ENCODE measurements at regions not wholly inside any gene's neighbourhood (a gene's known extent, or its start where the extent isn't known, plus 50 kb on each side); places are given as distances from the start of the nearest gene placed in this dataset.
A peak's percentile ranks its signal among the peaks of the same experiment; 100 is the strongest.
"Not testable (repeated sequence)": the region's sequence is repeated elsewhere in the genome, so short reads cannot be mapped to it uniquely, and the experiment has no call there.

DNA sequence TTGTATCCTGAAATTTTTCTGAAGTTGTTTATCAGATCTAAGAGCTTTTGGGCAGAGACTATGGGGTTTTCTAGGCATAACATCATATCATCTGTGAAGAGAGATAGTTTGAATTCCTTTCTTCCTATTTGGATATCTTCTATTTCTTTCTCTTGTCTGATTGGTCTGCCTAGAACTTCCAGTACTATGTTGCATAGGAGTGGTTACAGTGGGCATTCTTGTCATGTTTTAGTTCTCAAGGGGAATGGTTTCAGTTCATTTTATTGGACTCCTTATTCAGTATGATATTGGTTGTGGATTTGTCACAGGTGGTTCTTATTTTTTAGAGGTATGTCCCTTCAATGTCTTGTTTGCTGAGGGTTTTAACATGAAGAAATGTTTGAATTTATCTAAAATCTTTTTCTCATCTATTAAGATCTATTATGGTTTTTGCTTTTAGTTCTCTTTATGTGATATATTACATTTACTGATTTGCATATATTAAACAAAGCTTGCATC, 286.6 kb upstream of the C1QTNF3 start:
- peak; percentile 52 for DNase-seq

DNA sequence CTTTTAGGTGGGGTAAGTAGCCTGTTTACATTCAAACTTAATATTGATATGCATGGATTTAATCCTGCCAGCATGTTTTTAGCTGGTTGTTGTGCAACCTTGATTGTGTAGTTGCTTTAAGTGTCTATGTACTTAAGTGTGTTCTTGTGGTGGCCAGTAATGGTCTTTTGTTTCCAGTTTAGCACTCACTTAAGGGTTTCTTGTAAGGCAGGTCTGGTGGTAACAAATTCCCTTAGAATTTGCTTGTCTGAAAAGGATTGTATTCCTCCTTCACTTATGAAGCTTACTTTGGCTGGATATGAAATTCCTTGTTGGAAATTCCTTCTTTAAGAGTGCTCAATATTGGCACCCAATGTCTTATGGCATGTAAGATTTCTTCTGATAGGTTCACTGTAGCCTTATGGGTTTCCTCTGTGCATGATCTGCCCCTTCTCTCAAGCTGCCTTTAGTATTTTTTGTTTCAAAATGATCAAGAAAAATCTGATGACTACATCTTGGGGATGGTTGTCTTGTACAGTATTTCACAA, 289.0 kb upstream of the C1QTNF3 start:
- DNase-seq, result not testable (repeated sequence)

- DNase-seq, result peak; percentile 1
These were observed 296.5 kb upstream of the C1QTNF3 start for GRCh38 chr5:34339408-34340001.

DNA sequence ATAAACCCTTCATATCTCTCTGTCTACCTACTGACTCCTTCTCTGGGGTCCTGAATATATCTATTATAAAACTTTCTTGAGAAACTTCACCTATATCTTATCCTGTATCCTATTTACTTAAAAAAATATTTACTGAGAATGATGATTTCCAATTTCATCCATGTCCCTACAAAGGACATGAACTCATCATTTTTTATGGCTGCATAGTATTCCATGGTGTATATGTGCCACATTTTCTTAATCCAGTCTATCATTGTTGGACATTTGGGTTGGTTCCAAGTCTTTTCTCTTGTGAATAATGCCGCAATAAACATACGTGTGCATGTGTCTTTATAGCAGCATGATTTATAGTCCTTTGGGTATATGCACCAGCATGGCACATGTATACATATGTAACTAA, 301.7 kb upstream of the RAI14 start:
- not testable (repeated sequence) for DNase-seq

DNA sequence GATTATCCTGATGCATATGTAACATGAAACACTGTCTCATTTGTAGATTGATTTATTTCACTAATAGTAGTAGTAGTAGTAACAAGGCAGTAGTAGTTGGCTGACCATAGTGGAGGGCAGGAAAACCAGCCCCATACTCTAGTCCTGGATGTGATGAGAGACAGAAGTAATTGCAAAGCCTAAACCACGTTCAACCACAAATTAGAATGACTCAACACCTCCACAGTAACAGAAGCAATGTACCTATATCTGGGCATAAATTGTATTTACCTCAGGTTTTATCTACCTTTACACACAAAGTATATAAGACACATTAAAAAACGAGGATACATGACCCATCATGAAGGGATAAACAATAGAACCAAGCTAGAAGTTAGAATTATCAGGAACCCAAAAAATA, 284.7 kb upstream of the RAI14 start:
- not testable (repeated sequence) for DNase-seq

DNA sequence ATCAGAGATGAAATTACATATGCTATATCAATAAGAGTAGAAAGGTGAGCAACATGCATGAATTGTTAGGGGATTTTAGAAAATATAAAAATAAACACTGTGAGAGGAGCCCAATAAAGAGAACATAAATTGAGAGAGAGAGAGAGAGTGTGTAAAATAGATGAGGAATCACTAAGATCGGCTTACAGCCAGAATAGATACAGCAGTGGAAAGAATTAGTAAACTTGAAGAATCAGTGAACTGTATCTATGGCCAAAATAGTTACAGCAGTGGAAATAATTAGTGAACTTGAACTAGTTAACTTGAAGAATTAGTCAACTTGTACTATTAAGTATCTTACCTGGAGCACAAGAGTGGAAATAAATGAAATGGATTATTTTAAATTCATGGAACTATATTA, 284.3 kb upstream of the RAI14 start:
- not testable (repeated sequence) for DNase-seq

GRCh38 chr5:34372739-34373138, 283.4 kb upstream of the RAI14 start:
- not testable (repeated sequence) for DNase-seq

DNA sequence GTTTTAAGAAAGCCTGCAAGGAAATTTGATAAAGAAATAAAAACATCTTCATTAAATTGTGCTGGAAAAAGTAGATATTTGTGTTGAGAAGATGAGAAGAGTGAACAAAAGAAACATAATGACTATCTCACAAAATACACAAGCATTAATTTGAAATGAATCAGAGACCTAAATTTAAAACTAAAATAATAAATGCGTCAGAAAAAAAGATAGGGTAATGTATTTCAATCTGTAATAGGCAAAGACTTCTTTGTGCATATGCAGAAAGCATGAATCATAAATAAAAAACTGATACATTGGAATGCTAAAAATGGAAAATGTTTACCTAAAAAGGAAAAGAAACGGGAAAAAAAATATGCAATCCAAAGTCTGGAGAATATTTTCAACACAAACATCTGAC, 278.5 kb upstream of the RAI14 start:
- peak; percentile 43 for DNase-seq

- DNase-seq, result not testable (repeated sequence)
These were observed 277.6 kb upstream of the RAI14 start for GRCh38 chr5:34378498-34378897.

DNA sequence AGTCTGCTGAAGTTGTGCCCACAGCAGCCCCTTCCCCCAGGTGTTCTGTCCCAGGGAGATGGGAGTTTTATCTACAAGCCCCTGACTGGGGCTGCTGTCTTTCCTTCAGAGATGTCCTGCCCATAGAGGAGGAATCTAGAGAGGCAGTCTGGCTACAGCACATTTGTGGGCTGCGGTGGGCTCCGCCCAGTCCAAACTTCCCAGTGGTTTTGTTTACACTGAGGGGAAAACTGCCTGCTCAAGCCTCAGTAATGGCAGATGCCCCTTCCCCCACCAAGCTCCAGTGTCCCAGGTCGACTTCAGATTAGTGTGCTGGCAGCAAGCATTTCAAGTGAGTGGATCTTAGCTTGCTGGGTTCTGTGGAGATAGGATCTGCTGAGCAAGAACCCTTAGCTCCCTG, 267.4 kb upstream of the RAI14 start:
- DNase-seq, result not testable (repeated sequence)

DNA sequence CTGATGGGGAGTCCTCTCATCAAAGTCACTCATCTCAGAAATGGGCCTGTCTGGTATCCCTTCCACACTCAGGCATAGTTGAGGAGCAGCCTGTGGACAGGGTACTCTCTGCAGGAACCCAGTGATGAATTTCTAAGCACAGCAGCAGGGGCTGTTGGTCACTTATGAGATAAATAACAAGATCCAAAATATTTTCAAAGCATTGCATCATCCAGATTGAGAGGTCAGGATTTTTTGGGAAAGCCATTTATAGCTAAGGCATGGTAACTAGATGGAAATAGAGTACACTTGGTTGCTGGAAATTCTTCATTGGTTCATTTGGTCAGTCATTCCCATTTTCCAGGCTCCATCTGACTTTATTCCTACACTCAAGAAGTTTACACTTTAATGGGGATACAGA, 246.8 kb upstream of the RAI14 start:
- DNase-seq, result no peak

GRCh38 chr5:34410411-34411139, 245.6 kb upstream of the RAI14 start:
- DNase-seq, result peak; percentile 50

- DNase-seq, result peak; percentile 31
These were observed 244.4 kb upstream of the RAI14 start for GRCh38 chr5:34411470-34412346.

GRCh38 chr5:34412736-34413135, 243.4 kb upstream of the RAI14 start:
- peak; percentile 88 for DNase-seq

DNA sequence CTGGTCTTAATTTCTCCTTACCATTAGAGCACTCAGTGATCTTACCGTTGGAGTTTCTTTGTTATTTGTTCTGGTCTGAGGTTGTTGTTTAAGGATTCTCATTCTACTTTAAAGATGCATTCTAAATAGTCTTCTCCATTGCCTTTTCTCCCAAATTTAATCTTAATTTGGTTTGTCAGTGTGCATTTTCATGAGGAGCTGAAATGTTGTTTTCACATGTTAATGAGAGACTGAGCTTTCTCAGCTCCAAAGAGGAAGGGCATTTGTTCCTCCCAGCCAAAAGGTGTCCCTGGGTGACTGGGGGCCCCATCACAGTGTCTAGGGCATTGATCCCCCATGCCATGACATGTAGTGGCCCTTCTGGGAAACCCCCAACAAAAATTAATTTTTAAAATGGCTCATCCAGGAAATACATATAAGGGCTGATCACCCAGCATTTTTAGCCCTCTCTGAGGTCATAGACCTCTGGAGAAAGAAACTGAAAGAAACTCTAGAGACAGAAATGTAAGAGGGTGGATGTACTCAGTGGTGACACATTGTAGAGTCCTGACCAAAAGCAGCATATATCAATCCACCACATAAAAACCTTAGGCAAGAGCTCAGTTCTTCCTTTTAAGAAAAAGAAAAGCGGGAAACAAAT, 240.4 kb upstream of the RAI14 start:
- DNase-seq, result peak; percentile 74

DNA sequence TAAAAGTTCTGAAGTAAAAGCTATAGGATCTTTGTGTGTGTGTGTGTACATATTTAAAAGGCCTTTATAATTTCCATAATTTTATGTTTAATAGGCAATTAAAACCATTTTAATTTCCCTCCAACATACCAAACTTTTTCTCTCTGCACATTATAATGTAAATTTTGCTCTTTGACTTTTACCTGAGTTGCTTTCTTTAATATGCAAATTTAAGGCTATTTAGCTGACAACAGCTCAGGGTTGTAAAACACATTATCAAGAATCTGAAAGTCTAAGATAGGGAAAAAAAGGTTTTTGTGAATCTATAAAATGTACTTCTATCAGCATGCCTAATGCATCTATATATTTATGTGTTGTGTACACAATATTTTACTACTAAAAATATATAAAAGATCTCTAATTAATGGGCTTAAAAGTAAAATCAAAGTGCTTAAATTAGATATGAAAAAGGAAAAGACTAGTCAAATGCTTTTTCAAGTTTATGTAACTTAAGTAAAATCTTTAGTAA, 239.6 kb upstream of the RAI14 start:
- no peak for DNase-seq

- DNase-seq, result not testable (repeated sequence)
These were observed 235.9 kb upstream of the RAI14 start for GRCh38 chr5:34420191-34420590.

GRCh38 chr5:34436761-34437501, 219.2 kb upstream of the RAI14 start:
- no peak for DNase-seq

DNA sequence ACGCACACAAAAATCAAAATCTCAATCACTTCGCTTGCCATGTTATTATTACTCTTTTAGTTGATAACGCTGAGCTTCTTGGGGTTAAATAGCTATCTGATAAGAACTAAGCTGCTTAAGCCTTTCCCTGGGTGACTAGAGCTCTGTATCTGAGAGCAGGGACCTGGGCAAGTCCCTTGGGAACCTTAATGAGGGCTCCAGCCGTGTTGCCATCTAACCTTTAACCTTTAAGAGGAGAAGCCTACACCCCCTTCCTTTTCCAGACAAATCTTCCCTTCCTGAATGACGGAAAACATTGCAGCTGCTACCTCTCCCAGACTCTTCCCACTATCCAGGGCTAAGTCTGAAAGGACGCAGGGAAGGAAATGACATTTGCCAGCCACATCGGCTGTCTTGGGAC, 216.5 kb upstream of the RAI14 start:
- no peak for DNase-seq

GRCh38 chr5:34441767-34442166, 214.4 kb upstream of the RAI14 start:
- DNase-seq, result not testable (repeated sequence)

DNA sequence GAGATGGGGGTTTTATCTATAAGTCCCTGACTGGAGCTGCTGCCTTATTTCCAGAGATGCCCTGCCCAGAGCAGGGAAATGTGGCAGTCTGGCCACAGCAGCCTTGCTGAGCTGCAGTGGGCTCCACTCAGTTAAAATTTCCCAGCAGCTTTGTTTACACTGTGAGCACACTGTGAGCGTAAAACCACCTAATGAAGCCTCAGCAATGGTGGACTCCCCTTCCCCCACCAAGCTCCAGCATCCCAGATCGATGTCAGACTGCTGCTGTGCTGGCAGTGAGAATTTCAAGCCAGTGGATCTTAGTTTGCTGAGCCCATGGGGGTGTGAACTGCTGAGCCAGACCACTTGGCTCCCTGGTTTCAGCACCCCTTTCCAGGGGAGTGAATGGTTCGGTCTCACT, 208.7 kb upstream of the RAI14 start:
- DNase-seq, result no peak

DNA sequence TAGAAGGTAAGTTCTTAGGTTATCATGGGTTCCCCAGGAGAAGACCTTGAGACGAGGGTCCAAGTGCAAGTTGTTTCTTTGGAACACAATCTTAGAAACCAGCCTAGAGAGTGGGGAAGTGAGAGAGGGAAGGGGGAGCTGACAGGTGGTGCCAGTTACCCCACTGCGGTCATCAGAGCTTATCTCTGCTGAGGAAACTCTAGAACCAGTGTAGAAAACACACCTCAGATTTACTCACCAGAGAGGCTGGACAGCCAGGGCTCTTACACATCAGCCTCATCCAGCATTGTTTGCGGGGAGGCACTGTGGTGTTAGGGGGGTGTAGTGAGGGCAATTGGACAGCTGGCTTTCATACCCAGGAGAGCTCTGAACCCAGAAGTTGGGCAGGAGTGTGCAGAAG, 206.5 kb upstream of the RAI14 start:
- DNase-seq, result no peak

All from EL (cell line).